Osteoblast (primary cell): ENCODE measurements at regions not wholly inside any gene's neighbourhood (a gene's known extent, or its start where the extent isn't known, plus 50 kb on each side); places are given as distances from the start of the nearest gene placed in this dataset.

Experiments
- DNase-seq: peaks from one replicate; pipeline ENCODE4 v3.0.0; 2011; ENCODE audit warnings: low spot score, mixed read lengths; ENCODE audit not compliant: insufficient read length; ENCODE audit errors: missing footprints
- H2AFZ ChIP-seq: 2 replicates; pipeline ENCODE4 v1.6.0; 2011; ENCODE audit warnings: mild to moderate bottlenecking, low read length
- H3K27ac ChIP-seq: 2 replicates; pipeline ENCODE4 v1.5.1; 2011; ENCODE audit warnings: mild to moderate bottlenecking, low read depth, low read length, moderate library complexity
- H3K27me3 ChIP-seq: 2 replicates; pipeline ENCODE4 v1.6.0; 2012; ENCODE audit warnings: mild to moderate bottlenecking, control low read depth, inconsistent platforms, low read length, moderate library complexity; ENCODE audit not compliant: insufficient read depth
- H3K36me3 ChIP-seq: 2 replicates; pipeline ENCODE4 v1.5.1; 2011; ENCODE audit warnings: mild to moderate bottlenecking, low read length, control low read depth, moderate library complexity; ENCODE audit not compliant: insufficient read depth
- H3K4me1 ChIP-seq: 2 replicates; pipeline ENCODE4 v1.5.1; 2011; ENCODE audit warnings: mild to moderate bottlenecking, low read length, control low read depth, moderate library complexity; ENCODE audit not compliant: insufficient read depth
- H3K4me2 ChIP-seq: 2 replicates; pipeline ENCODE4 v1.6.0; 2011; ENCODE audit warnings: mild to moderate bottlenecking, low read length; ENCODE audit not compliant: insufficient read depth
- H3K4me3 ChIP-seq: fragments of 200-600 bp; sonication (generic); 3 replicates; pipeline ENCODE4 v1.5.1; 2012; ENCODE audit warnings: mild to moderate bottlenecking, low read length, inconsistent platforms; ENCODE audit not compliant: insufficient read depth
- H3K79me2 ChIP-seq: 2 replicates; pipeline ENCODE4 v1.6.0; 2012; ENCODE audit warnings: mild to moderate bottlenecking, low read length, control low read depth, inconsistent platforms; ENCODE audit not compliant: insufficient read depth
- H3K9me3 ChIP-seq: 2 replicates; pipeline ENCODE4 v1.5.1; 2011; ENCODE audit warnings: low read depth, low read length, control low read depth
- H4K20me1 ChIP-seq: 2 replicates; pipeline ENCODE4 v1.6.0; 2012; ENCODE audit warnings: mild to moderate bottlenecking, low read length, control low read depth; ENCODE audit not compliant: insufficient read depth
- TF ChIP-seq, protein P1 (sequence below): IDR thresholded peaks from 2 replicates; pipeline ENCODE4 v1.5.1; 2011; ENCODE audit warnings: mild to moderate bottlenecking, low read depth, low read length, moderate library complexity; ENCODE audit errors: extremely low read depth

- no peaks in the 10 kb centered on the region for H3K79me2 ChIP-seq
- no peak overlapping the region for H3K4me2 ChIP-seq
- H3K4me3 ChIP-seq: no peak overlapping the region
- no peaks in the 10 kb centered on the region for H3K9me3 ChIP-seq
- no peak overlapping the region for H3K27ac ChIP-seq
- no peaks in the 10 kb centered on the region for H3K4me1 ChIP-seq
- no peaks in the 10 kb centered on the region for H4K20me1 ChIP-seq
- H2AFZ ChIP-seq: no peak overlapping the region
- DNase-seq: no peak
- TF ChIP-seq, protein P1, sequence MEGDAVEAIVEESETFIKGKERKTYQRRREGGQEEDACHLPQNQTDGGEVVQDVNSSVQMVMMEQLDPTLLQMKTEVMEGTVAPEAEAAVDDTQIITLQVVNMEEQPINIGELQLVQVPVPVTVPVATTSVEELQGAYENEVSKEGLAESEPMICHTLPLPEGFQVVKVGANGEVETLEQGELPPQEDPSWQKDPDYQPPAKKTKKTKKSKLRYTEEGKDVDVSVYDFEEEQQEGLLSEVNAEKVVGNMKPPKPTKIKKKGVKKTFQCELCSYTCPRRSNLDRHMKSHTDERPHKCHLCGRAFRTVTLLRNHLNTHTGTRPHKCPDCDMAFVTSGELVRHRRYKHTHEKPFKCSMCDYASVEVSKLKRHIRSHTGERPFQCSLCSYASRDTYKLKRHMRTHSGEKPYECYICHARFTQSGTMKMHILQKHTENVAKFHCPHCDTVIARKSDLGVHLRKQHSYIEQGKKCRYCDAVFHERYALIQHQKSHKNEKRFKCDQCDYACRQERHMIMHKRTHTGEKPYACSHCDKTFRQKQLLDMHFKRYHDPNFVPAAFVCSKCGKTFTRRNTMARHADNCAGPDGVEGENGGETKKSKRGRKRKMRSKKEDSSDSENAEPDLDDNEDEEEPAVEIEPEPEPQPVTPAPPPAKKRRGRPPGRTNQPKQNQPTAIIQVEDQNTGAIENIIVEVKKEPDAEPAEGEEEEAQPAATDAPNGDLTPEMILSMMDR: no peak
- no peaks in the 10 kb centered on the region for H3K36me3 ChIP-seq
- no peaks in the 10 kb centered on the region for H3K27me3 ChIP-seq
Observed at GRCh38 chr11:87779276-87780067, 395.8 kb downstream of the RAB38 start.

- H4K20me1 ChIP-seq: no peaks in the 10 kb centered on the region
- no peaks in the 10 kb centered on the region for H3K9me3 ChIP-seq
- TF ChIP-seq, protein P1: no peak
- no peaks in the 10 kb centered on the region for H3K36me3 ChIP-seq
- no peak overlapping the region for H2AFZ ChIP-seq
- H3K4me2 ChIP-seq: no peak overlapping the region
- no peaks in the 10 kb centered on the region for H3K4me1 ChIP-seq
- H3K79me2 ChIP-seq: no peaks in the 10 kb centered on the region
- DNase-seq: no peak
- no peak overlapping the region for H3K27ac ChIP-seq
- no peak overlapping the region for H3K4me3 ChIP-seq
- H3K27me3 ChIP-seq: no peaks in the 10 kb centered on the region
Observed at GRCh38 chr11:87778357-87778756, 396.9 kb downstream of the RAB38 start.

- Histone ChIP-seq H4K20me1 (no peaks in the 10 kb centered on the region), H3K79me2 (no peaks in the 10 kb centered on the region), H3K9me3 (no peaks in the 10 kb centered on the region), H3K4me3 (no peak overlapping the region), H3K4me1 (no peaks in the 10 kb centered on the region), H3K27ac (no peak overlapping the region), H3K27me3 (no peaks in the 10 kb centered on the region), H3K4me2 (no peak overlapping the region), H2AFZ (no peak overlapping the region), H3K36me3 (no peaks in the 10 kb centered on the region)
- TF ChIP-seq, protein P1: no peak
- DNase-seq: no peak
Observed at GRCh38 chr11:87775036-87775435, 400.2 kb downstream of the RAB38 start.

DNA sequence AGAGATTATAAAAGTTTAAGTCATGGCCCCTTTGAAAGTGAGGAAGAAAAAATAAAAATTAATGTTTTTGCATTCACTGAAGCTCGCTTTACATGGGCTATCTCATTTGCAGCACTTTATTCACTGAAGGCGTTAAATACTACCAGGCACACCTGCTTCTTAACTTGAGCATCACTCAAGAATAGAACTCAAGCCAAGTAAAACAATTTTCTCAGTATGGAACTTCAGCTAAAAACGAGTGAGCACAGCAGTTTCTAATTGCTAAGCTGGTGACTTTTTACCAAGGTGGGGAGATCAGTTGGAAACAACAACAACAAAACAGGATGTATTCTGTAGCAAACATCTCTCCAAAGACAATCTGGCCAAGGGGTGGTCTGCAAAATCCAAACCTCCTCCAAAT is 405.6 kb downstream of the RAB38 start:
- TF ChIP-seq, protein P1: no peak
- no peaks in the 10 kb centered on the region for H3K79me2 ChIP-seq
- H3K4me3 ChIP-seq: no peak overlapping the region
- no peaks in the 10 kb centered on the region for H4K20me1 ChIP-seq
- H3K27ac ChIP-seq: no peak overlapping the region
- H3K36me3 ChIP-seq: no peaks in the 10 kb centered on the region
- no peak for DNase-seq
- no peak overlapping the region for H2AFZ ChIP-seq
- H3K4me2 ChIP-seq: no peak overlapping the region
- no peaks in the 10 kb centered on the region for H3K27me3 ChIP-seq
- H3K9me3 ChIP-seq: no peaks in the 10 kb centered on the region
- H3K4me1 ChIP-seq: no peaks in the 10 kb centered on the region
